SK-N-SH (cell line): ENCODE measurements at regions not wholly inside any gene's neighbourhood (a gene's known extent, or its start where the extent isn't known, plus 50 kb on each side); places are given as distances from the start of the nearest gene placed in this dataset.

ENCODE experiments used
- CTCF ChIP-seq: fragments of 200-600 bp; sonication (generic); IDR thresholded peaks from 2 replicates; pipeline ENCODE4 v1.6.1; 2017; ENCODE audit warnings: antibody characterized with exemption, mild to moderate bottlenecking, moderate library complexity
- REST ChIP-seq: IDR thresholded peaks from 2 replicates; pipeline ENCODE4 v1.6.1; 2012; ENCODE audit warnings: mild to moderate bottlenecking, low read depth, low read length, moderate library complexity

GRCh38 chr11:104390651-104391050 is 226.7 kb upstream of the PDGFD start:
- no peak for TF ChIP-seq REST
- TF ChIP-seq CTCF = no peak
